NOMO-1 (cell line): ENCODE measurements at regions not wholly inside any gene's neighbourhood (a gene's known extent, or its start where the extent isn't known, plus 50 kb on each side); places are given as distances from the start of the nearest gene placed in this dataset.
A peak's percentile ranks its signal among the peaks of the same experiment; 100 is the strongest.

Experiments used
- DNase-seq, 2 experiments: peaks; one replicate each; lab custom pipeline; 2025; ENCODE audit not compliant: unreplicated experiment in 2 of 2; lab: John Stamatoyannopoulos, UW

DNA sequence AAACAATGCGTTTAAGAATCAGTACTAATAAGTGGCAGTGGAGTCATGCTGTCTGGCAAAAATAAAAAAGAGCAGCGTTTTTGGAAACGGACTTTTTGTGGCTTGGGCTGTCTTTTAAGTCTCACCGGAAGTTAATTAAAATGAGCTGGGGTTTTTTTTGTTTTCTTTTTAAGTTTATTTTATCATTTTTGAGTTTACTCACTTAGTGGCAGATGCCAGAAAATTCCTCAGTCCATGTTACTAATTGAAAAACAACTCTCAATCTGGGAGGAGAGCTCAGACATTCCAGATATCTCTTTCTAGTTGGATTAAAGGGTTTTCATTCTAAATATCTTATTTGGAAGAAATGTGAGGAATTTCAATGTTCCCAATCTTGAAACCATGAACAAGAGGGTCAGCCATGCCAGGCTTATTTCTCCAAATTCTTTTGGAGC lies 133.8 kb upstream of the AGR3 start:
- no peak for DNase-seq

DNA sequence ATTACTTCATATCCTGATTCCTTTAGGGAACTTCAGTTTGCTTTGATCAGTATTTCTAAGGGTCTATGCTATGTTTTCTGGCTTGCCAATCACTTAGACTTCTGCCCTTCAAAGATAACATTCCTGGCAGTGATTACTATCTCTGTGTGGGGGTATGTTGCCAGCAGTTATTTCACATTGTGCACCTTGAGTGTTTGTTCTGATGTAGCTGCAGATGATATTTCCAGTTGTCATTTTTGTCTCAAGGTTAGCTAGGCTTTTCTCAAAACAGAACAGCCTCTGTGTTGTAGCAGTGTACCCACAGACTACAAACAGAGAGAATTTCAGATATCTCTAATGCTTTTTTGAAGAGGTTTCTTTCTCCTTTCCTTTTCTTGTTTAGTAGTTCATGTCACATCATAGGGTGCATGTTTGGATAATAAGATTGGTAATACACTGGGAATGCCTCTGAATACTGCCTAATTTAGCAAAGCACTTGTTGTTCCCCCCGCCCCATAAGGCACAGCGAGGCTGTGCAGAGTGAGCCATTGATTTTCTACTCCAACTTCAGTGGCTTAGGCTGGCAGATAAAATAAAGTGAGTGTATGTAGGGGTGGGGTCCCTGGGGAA lies 134.7 kb upstream of the AGR3 start:
- no peak for DNase-seq

DNA sequence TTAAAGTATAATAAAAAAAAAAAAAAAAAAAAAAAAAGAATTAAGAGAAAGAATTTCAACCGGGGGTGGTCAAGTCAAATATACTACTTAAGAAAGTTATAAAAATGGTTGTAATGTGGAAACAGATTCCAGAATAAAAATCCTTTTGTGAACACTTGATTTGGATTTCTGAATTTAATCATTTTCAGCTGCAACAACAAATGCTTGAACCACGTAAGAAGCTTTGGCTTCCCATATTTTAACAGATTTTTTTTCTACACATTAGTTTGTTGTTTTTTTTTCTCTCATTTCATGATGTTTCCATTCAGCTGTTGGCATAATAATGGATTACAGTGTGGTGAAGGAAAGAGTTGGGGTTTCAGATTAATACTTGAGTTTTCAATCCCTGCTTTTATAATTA lies 137.3 kb upstream of the AGR3 start:
- no peak for DNase-seq

DNA sequence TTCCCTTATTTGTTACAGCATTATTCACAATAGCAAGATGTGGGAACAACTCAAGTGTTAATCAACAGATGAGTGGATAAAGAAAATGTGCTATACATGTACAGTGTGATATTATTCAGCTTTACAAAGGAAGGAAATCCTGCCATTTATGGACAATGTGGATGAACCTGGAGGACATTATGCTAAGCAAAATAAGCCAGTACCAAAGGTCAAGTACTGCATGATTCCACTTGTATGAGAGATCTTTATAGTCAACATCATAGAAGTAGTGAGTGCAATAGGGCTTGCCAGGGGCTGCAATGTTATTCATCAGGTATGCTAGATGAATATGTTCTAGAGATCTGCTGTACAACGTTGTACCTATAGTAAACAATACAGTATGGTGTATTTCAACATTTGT lies 138.5 kb upstream of the AGR3 start:
- DNase-seq, result no peak

DNA sequence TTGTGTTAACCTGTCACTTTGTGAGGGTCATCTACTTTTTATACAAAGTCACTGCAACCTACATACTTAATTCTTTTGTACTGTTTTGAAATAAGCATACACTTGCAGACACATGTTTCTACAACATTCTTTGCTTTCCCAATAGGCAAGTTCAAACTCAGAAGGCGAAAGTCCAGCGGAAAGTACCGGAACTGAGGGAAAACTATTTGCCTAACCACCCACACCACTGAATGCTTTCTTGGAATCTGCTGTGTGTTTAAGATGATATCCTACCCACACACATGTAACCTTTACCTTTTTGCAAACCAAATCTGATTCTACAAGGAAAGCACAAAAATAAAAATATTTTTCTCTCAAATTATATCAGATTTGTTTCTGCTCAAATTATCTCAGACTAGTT lies 139.4 kb upstream of the AGR3 start:
- DNase-seq, result no peak

DNA sequence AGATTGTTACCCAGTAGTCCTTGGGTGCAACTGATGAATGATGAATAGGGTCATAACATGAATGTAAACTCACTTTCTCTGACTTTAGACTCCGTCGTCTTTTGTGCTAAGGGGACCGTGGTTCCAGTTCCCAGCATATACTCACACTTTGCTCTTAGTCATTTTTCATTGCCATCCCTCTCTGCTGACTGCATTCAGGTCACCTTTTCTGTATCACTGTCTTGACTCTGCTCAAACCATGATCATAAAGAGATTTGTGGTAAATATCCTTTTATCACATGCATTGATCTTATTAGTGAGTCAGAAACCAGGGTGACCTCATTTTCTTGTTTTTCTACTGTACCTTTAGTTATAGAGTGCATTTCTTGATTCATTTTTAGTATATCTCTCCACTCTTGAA lies 141.1 kb upstream of the AGR3 start:
- no peak for DNase-seq

DNA sequence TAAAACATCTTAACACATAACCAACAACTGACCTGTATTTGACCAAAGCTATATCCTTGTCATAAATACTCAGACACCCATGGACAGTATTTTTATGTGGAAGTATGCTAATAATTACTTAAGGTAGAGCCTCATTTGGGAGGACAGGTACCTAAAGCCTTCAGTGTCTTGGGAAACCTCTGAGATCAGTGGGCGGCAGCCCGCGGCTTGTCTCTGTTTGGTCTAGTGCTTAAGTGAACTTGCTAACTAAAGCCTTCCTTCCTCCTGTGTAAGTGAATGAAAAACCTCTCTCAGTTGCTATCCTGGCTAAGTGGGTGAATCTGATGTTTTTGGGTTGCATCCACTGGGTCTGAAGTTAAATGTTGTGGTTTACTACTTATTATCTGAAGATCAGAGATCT lies 144.5 kb upstream of the AGR3 start:
- DNase-seq, result no peak

DNA sequence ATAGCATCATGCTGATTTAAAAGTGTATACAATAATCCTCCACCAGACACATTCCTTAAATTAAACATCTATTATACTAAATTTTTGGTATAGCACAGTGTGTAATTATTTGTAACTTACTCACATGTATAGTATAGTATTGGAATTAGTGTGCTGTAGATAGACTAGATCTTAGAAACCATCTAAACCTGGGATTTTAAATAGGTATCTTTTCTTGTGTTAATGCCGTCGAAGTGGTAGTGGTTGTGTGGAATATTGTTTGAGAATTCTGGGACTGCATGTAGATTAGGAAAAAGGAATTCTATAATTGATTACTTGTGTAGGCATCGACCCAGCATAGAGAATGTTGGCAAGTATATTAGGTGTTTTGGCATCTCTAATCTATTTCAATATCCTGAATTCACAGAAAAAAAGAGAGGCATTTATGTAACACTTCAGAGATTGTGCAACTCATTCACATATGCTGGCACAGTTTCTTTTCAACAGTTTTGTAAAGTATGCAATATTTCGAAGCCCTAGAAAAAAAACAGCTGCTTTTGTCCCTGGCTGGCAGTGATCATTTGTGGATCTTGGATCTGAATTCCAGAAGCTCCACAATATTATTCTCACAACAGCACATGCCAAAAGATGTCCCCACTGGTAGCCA lies 145.5 kb upstream of the AGR3 start:
- peak; percentile 27 to 53 for DNase-seq

DNA sequence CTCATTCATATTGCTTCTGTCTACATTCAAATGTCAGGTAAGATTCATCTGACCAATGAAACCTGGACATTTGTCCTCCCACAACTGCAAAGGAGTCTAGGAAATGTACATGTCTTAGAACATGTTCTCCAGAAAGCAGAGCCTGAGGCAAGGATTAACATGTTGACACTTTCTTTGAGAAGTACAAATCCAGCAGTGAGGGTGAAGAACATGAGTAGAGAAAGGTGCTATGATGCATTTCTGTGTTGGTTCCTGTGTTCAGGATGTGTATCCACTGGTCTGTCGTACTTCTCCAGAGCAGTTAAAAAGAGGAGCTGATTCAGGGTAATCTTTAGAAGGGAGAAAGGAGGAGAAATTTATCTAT lies 146.0 kb upstream of the AGR3 start:
- DNase-seq, result no peak

DNA sequence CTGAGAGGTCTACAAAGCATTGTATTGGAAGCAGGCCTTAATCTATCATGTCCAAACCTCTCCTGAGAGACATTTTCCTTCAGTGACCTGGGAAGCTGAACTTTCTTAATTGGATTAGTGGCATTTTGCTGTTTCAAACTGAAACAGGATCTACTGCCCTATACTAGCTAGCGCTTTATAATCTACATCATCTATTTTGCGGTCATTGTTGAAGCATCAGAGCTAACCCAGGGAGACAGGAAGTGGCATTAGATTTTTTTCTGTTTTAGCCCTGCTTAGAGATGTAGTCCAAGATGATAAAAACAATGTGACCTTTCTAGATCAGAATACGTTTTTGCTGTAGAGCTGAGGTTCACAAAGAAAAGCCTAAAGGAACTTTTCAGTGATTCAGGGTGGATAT lies 147.4 kb upstream of the AGR3 start:
- DNase-seq, result peak in 1 of 2 experiments; percentile 30

DNA sequence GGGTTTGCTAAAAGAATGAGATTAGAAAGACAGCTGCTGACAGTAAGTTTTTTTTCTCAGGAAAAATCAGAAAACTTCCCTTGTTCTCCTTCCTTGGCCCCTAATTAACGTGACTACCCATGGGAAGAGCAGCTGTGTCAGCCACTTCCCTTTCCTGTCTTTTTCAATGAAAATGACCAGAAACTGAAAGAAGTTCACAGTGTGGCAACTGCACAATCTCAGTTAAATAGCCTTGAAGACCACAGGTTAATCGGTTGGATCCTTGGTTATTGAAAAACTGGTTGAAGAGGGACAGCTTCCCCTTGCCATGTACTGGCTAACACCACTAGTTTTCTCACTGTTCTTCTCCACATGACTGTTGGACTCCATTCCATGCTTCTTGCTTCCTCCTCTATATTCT lies 148.8 kb upstream of the AGR3 start:
- peak; percentile 43 to 80 for DNase-seq

DNA sequence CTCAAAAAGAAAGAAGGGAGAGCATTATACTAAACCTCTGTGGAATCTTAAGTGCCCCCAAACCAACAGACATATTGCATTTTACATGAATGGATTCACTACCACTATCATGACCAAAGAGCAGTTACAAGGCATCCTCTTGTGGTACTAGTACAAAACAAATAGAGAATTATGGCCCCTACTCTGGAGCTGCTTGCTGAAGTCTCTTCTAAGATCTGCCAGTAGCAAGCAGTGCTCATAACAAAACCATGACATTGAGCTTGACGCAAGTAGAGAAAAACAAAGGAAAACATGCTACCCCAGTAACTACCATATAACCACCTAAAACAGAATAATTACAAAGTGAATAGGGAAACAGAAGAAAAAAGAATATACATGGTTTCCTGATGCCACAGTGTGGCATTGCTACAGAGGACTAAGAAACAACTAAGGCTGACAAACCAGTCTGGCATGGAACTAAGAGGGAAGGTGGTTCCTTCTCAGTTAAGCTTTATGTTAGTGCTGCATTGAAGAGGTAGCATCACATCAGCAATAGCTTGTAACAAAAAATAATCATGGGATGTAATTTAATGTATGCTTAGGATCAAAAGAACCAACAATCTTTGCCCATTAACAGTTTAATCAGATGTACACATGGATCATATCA lies 150.2 kb upstream of the AGR3 start:
- DNase-seq, result no peak

DNA sequence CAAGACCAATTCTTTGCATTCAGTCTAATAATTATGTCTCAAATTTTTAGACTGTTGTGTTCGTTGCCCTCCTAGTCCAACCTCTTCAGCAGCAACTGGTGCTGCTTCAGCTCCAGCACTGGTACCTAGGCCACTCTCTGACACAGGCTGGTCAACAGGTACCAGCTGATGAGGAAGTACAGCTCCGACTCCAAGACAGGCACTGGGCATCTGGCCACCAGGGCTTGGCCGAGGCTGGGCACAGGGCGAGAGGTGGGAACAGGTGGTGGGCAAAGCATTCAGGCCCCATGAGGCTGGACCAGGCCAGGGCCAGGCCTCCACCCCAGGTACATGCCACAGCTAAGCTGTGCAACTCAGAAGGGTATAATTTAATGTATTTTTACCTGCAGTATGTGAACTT lies 151.5 kb upstream of the AGR3 start:
- no peak for DNase-seq

DNA sequence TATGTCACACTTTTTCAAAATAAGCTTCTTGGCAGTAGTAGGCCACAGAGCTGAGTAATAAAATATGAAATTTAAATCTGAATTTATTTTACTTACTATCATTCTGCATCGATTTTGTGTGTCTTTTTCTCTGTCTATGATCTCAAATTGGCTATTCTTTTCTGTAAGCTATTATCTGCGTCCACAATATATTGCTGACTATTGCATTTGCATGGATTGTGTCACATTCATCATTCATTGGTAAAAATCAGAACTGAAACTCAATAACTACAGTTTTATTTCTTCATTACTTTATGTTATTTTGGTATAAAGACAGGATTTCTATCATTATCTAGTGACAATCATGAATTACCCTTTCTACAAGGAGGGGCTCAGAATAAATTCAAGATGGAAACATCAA lies 154.8 kb upstream of the AGR3 start:
- no peak for DNase-seq

DNA sequence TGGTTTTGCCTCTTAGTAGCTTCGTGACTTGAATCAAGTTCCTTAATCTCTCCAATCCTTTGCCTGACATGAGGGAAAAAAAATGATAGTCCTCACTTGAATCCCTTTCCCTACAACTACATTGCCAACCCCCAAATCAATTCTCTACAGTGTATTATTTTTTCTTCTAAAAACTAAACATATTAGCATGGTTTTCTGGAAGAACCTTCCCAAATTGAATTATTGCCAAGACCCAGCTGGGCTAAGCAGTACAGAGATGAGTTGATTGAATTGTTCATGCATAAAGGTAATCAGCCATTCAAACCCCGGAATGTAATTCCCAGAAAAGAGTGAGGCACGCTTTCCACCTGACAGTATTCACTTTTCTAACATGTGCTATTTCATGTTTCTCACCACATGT lies 155.6 kb upstream of the AGR3 start:
- DNase-seq, result no peak

DNA sequence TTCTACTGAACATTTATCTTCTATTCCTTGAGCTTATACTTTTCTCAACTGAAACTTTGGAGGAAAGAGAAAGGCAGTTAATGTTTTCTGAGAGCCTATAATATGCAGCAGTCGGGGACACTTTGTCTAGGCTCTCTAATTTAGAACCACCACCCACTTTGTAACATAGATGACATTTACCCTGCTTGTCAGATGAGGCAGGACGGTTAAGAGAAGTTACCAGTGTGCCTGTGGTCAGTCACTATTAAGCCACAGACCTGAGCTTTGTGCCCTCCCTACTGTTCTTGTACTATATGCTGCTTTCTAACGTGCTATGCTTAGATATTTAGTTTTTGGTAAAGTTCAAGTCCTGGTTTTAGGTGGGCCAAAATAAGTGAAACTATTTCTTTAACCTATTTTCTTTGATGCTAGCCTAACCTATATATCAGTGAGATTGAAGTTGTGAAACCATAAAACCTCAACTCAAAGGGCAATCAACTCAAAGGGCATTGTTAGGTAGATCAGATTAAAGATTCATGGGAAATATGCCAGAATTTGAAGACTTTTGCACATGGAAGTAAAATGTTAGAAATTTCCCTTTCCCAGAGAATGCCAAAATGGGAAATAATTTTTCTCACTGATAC lies 156.5 kb upstream of the AGR3 start:
- DNase-seq, result peak in 1 of 2 experiments; percentile 31

DNA sequence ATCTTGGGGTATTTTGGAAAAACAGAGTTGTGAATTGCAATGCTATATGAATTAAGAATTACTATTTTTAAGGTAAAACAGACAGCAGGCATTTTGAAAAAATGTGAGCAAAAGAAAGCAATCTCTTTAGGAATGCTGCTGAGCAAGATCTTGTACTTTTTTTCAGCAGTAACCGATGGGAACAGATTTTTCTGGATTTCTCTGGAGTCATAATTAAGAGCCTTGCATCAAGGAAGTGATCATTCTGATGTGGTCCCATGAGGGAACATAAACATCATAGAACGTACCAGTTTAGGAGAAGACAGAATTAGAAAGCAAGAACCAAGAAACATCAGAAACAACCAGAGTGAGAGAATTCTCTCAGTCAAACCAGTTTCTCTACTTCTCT lies 157.0 kb upstream of the AGR3 start:
- no peak for DNase-seq

DNA sequence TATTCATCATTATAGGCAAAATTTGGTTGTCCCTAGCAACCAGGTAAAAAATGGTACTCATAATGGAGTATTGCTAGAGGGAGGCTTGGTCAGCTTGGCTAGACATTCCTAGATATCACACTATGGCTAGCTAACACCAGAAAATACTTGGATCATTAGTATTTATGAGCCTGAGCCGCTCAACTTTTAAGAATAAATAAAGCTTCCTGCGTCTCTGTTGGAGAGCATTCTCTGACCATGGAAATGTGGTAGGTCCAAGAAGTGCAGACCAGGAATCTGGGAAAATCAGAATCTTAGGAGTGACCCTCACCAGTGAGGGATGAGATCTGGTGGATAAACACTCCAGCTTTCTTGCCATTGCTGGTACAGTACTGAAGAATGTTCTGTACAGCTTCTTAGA lies 157.6 kb upstream of the AGR3 start:
- no peak for DNase-seq

DNA sequence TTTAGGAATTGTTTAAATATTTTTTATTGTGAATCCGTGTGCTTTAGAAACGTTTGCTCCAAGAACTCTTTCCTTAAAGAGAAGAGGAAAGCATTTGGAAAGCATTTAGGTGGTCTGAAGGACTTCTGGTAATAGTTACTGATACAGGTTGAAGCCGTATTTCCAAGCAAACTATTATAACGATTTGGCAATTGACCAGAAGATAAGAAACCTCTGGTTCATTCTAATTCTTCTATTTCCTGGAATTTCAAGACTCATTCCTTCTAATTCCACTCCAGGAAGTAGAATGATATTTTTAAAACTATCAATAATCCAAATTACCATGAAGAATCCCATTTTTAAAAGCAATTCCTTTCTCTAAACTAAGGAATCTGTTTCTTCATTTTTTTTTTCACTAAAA lies 158.9 kb upstream of the AGR3 start:
- no peak for DNase-seq

DNA sequence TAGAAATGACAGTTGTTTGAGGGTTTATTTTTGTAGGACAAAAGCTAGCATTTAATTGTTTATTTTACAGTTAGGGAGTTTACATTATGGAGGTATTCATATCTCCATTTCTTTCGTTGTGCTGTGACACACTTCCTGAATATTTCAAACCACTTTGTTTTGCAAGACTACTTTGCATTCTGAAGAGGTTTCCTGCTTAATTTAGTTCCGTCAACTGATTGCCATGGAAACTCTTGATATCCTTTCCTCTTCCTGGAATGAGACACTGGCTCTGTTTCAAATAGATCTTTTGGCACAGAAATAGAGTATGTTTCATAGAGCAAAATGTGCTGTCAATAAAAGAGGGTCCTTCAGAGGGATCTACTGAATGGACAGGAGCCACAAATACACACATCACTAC lies 159.5 kb upstream of the AGR3 start:
- peak; percentile 71 to 96 for DNase-seq

DNA sequence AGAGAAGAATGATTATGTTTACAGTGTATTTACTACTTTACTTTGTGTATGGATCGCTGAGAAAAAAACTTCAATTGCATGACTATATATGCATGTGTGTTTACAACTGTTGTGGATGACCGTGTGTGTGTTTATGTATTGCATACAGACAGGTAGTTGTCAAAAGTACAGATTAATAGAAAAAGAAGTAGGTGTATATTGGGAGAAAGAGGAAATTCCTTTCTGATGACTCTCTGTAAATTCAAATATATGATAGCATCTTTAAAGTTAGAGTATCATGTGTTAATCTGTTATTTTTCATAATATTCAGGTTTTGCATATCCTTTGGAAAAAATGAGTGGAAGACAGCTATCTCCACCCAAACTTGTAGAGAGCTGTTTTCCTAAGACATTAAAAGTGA lies 160.4 kb upstream of the AGR3 start:
- DNase-seq, result no peak
